Left cardiac atrium (tissue), 4 donors: ENCODE measurements at regions not wholly inside any gene's neighbourhood (a gene's known extent, or its start where the extent isn't known, plus 50 kb on each side); places are given as distances from the start of the nearest gene placed in this dataset.

ENCODE experiments used
- ATAC-seq, 2 donors: fragments of 200-7000 bp; cut with Tn5 transposase; one replicate each; pipeline ENCODE4 v1.9.1; 2020; ENCODE audit warnings: mild to moderate bottlenecking in 2 of 2, moderate library complexity in 2 of 2
- DNase-seq: peaks from one replicate; pipeline ENCODE4 v3.0.0-alpha.2; 2020
- intact Hi-C, 2 donors: fragments of 100-400 bp; cut with DNase I; formaldehyde crosslinking; loops; one replicate each; pipeline versions ENCODE4 v1.14.1 to v1.15.1; 2022 to 2023
- donor health status: DM: no; HTN: yes; CAD: no.
- donor health status: DM: no; HTN: yes; CAD: no; lungs with severe emphysema.
- donor health status: DM: yes; HTN: yes; CAD: no.
- donor health status: Dilated cardiomyopathy.

DNA sequence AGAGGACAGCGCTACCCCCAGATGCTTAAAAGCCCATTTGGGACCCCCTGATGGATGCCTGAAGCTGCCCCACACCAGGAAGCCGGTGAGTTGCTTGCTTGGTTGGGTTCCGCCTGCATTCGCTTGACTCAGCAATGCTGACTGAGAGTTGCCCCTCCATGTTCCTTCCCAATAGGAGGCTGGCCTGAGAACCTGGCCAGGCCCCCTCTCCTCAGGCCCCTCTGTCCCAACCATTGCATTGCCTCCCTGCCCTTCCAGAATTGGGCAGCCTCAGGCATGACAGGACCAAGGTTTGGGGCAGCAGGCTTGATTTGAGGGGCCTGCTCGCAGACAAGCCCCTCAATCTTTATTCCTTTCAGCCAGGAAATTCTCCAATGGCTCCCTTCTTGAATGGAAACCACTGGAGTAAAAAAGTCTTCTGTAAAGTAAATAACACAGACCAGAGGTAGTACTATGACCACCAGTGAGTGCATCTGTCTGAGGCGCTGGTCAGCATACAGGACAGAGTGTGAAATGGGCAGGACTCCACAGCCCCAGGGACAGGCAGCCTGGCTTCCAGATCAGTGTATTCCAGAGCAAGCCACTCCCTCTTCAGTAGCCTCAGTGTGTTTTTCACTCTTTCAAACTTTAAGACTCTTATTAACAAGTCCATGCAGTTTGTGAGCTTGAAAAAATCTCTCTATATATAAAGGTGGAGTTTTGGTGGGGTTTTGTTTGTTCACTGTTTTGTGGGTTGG is 104.7 kb downstream of the C1QL2 start:
- ATAC-seq: no peak
- DNase-seq: no peak
- intact Hi-C loops: no loop called here

DNA sequence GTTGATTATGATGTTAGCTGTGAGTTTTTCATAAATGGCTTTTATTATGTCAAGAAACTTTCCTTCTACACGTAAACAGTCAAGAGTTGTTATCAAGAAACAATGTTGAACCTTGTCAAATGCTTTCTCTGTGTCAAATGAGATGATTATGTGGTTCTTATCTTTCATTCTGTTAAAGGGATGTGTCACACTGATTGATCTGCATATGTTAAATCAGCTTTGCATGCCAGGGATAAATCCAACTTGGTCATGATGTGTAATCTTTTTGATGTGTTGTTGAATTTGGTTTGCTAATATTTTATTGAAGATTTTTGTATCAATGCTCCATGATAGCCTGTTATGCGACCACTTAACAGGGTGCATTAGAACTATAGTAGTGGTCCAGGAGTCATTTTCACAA is 107.3 kb downstream of the C1QL2 start:
- DNase-seq (no peak), ATAC-seq (no peak)
- intact Hi-C loops: no loop called here

DNA sequence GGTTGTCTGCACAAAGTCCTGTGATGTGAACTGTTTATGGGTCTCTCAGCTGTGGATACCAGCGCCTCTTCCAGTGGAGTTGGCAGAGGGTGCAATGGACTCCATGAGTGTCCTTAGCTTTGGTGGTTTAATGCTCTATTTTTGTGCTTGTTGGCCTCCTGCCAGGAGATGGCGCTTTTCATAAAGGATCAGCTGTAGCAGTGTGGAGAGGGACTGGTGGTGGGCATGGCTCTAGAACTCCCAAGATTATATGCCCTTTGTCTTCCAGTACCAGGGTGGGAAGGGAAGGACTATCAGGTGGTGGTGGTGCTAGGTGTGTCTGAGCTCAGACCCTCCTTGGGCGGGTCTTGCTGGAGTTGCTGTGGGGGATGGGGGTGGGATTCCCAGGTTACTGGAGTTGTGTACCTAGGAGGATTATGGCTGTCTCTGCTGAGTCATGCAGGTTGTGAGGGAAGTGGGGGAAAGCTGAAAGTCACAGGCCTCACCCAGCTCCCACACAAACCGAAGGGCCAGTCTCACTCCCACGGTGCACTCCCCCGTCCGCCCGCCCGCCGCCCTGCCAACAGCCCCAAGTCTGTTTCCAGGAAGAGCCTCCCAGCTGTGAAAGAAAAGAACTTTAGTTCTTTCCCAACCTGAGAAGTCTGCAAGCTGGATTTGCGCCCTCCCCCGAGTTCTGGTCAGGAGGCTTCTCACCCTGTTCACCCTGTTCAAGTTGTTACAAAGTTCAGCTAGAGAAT is 108.1 kb downstream of the MARCO start:
- intact Hi-C loops: no loop called here
- DNase-seq (no peak), ATAC-seq (peak; percentile 30 to 74)
